H9 (cell line): ENCODE measurements at regions not wholly inside any gene's neighbourhood (a gene's known extent, or its start where the extent isn't known, plus 50 kb on each side); places are given as distances from the start of the nearest gene placed in this dataset.
A peak's percentile ranks its signal among the peaks of the same experiment; 100 is the strongest.

Source experiments
- DNase-seq: peaks from one replicate; pipeline ENCODE4 v3.0.0-alpha.2; 2017
- H2AFZ ChIP-seq: one replicate; pipeline ENCODE4 v1.6.1; 2013; ENCODE audit warnings: mild to moderate bottlenecking, low read length, control low read depth, moderate library complexity
- H2AK5ac ChIP-seq: 2 replicates; pipeline ENCODE4 v1.6.1; 2013; ENCODE audit warnings: low read length, control low read depth, mixed read lengths; ENCODE audit not compliant: insufficient read length
- H2BK120ac ChIP-seq: one replicate; pipeline ENCODE4 v1.6.1; 2013; ENCODE audit warnings: low read depth, mild to moderate bottlenecking, low read length, control low read depth, inconsistent platforms; ENCODE audit not compliant: poor library complexity, severe bottlenecking
- H2BK12ac ChIP-seq: 2 replicates; pipeline ENCODE4 v1.6.1; 2013; ENCODE audit warnings: low read length, control low read depth, mixed read lengths, low read depth; ENCODE audit not compliant: insufficient read length
- H2BK15ac ChIP-seq: 2 replicates; pipeline ENCODE4 v1.6.1; 2013; ENCODE audit warnings: low read depth, low read length, control low read depth
- H2BK20ac ChIP-seq: one replicate; pipeline ENCODE4 v1.6.1; 2013; ENCODE audit warnings: low read depth, mild to moderate bottlenecking, low read length, control low read depth, inconsistent platforms; ENCODE audit not compliant: poor library complexity, severe bottlenecking
- H2BK5ac ChIP-seq: 2 replicates; pipeline ENCODE4 v1.6.1; 2013; ENCODE audit warnings: low read length, control low read depth, mixed read lengths; ENCODE audit not compliant: insufficient read length
- H3K14ac ChIP-seq: 2 replicates; pipeline ENCODE4 v1.6.1; 2013; ENCODE audit warnings: low read length, control low read depth; ENCODE audit not compliant: insufficient read depth
- H3K18ac ChIP-seq: 2 replicates; pipeline ENCODE4 v1.6.1; 2013; ENCODE audit warnings: low read depth, mild to moderate bottlenecking, mixed read lengths, low read length, control low read depth; ENCODE audit not compliant: insufficient read length
- H3K23ac ChIP-seq: 2 replicates; pipeline ENCODE4 v1.6.1; 2013; ENCODE audit warnings: low read length, control low read depth, mixed read lengths, low read depth; ENCODE audit not compliant: insufficient read length
- H3K23me2 ChIP-seq: 2 replicates; pipeline ENCODE4 v1.6.1; 2013; ENCODE audit warnings: low read depth, mild to moderate bottlenecking, mixed read lengths, low read length, control low read depth; ENCODE audit not compliant: insufficient read length, poor library complexity, severe bottlenecking
- H3K27ac ChIP-seq: 2 replicates; pipeline ENCODE4 v1.5.1; 2013; ENCODE audit warnings: low read length, control low read depth, mixed read lengths, low read depth; ENCODE audit not compliant: insufficient read length
- H3K27me3 ChIP-seq: 2 replicates; pipeline ENCODE4 v1.6.1; 2013; ENCODE audit warnings: low read length, control low read depth, inconsistent platforms; ENCODE audit not compliant: insufficient read depth
- H3K4ac ChIP-seq: 2 replicates; pipeline ENCODE4 v1.6.1; 2013; ENCODE audit warnings: low read depth, mild to moderate bottlenecking, control low read depth, inconsistent platforms, low read length, moderate library complexity
- H3K4me1 ChIP-seq: 2 replicates; pipeline ENCODE4 v1.6.1; 2013; ENCODE audit warnings: low read length, control low read depth, inconsistent platforms; ENCODE audit not compliant: insufficient read depth
- H3K4me2 ChIP-seq: 2 replicates; pipeline ENCODE4 v1.6.1; 2013; ENCODE audit warnings: low read length, control low read depth, mixed read lengths; ENCODE audit not compliant: insufficient read length, insufficient read depth
- H3K56ac ChIP-seq: 2 replicates; pipeline ENCODE4 v1.6.1; 2013; ENCODE audit warnings: low read depth, mild to moderate bottlenecking, mixed read lengths, low read length, control low read depth; ENCODE audit not compliant: insufficient read length
- H3K79me1 ChIP-seq: 2 replicates; pipeline ENCODE4 v1.6.1; 2013; ENCODE audit warnings: low read depth, mild to moderate bottlenecking, moderate library complexity, low read length, control low read depth, inconsistent platforms; ENCODE audit not compliant: insufficient read depth, poor library complexity, severe bottlenecking
- H3K79me2 ChIP-seq: 2 replicates; pipeline ENCODE4 v1.6.1; 2013; ENCODE audit warnings: low read length, control low read depth, inconsistent platforms; ENCODE audit not compliant: insufficient read depth
- H3K9ac ChIP-seq: 2 replicates; pipeline ENCODE4 v1.6.1; 2013; ENCODE audit warnings: low read length, control low read depth, mixed read lengths; ENCODE audit not compliant: insufficient read length; ENCODE audit errors: extremely low read depth
- H3K9me3 ChIP-seq: one replicate; pipeline ENCODE4 v1.6.1; 2013; ENCODE audit warnings: low read depth, low read length, inconsistent platforms; ENCODE audit not compliant: control insufficient read depth
- H3T11ph ChIP-seq: one replicate; pipeline ENCODE4 v1.6.1; 2013; ENCODE audit warnings: mild to moderate bottlenecking, low read length, control low read depth, inconsistent platforms
- H4K20me1 ChIP-seq: one replicate; pipeline ENCODE4 v1.6.1; 2013; ENCODE audit not compliant: control insufficient read depth, insufficient read length, insufficient read depth
- H4K5ac ChIP-seq: 2 replicates; pipeline ENCODE4 v1.6.1; 2013; ENCODE audit warnings: low read depth, mild to moderate bottlenecking, mixed read lengths, low read length, control low read depth; ENCODE audit not compliant: insufficient read length
- H4K8ac ChIP-seq: replicated peaks from 2 replicates; pipeline ENCODE4 v1.6.1; 2013; ENCODE audit warnings: low read length, control low read depth, mixed read lengths, low read depth; ENCODE audit not compliant: insufficient read length
- H4K91ac ChIP-seq: 2 replicates; pipeline ENCODE4 v1.6.1; 2013; ENCODE audit warnings: low read depth, mild to moderate bottlenecking, moderate library complexity, mixed read lengths, low read length, control low read depth; ENCODE audit not compliant: insufficient read length
- H3K27ac Mint-ChIP-seq, 3 experiments: 2 replicates in 2 of 3; 3 replicates in 1 of 3; pipeline ENCODE4 v1.8.0; 2020 to 2021; ENCODE audit warnings: mixed read lengths in 3 of 3, mild to moderate bottlenecking in 1 of 3, moderate library complexity in 1 of 3
- H3K27me3 Mint-ChIP-seq: 2 replicates; pipeline ENCODE4 v1.8.0; 2021; ENCODE audit warnings: low read depth, mild to moderate bottlenecking, moderate library complexity, mixed read lengths
- H3K36me3 Mint-ChIP-seq, 3 experiments: 2 replicates in 2 of 3; 3 replicates in 1 of 3; pipeline ENCODE4 v1.8.0; 2020 to 2021; ENCODE audit warnings: low read depth in 3 of 3, mixed read lengths in 3 of 3; ENCODE audit not compliant: insufficient read depth in 1 of 3
- H3K4me1 Mint-ChIP-seq, 2 experiments: 2 replicates each; pipeline ENCODE4 v1.8.0; 2020; ENCODE audit warnings: mixed read lengths in 2 of 2
- H3K4me3 Mint-ChIP-seq, 2 experiments: 2 replicates in 1 of 2; 3 replicates in 1 of 2; pipeline ENCODE4 v1.8.0; 2020 to 2021; ENCODE audit warnings: mild to moderate bottlenecking in 2 of 2, mixed read lengths in 2 of 2, moderate library complexity in 1 of 2
- H3K9me3 Mint-ChIP-seq, 2 experiments: 2 replicates in 1 of 2; 3 replicates in 1 of 2; pipeline ENCODE4 v1.8.0; 2020; ENCODE audit warnings: mild to moderate bottlenecking in 2 of 2, mixed read lengths in 2 of 2, moderate library complexity in 1 of 2
- CTCF ChIP-seq: fragments of 200-600 bp; sonication (generic); conservative IDR thresholded peaks from 3 replicates; pipeline ENCODE4 v1.8.0; 2021; ENCODE audit warnings: antibody characterized with exemption, mild to moderate bottlenecking

GRCh38 chr9:22582221-22582620 is 135.6 kb downstream of the DMRTA1 start:
- Histone ChIP-seq H2BK5ac (no peak overlapping the region), H2BK12ac (no peak overlapping the region), H3K4ac (no peak overlapping the region), H3T11ph (no peak overlapping the region), H2BK20ac (no peak overlapping the region), H3K27ac (no peak overlapping the region), H3K18ac (no peak overlapping the region), H2BK15ac (no peak overlapping the region), H4K91ac (no peak overlapping the region), H3K9ac (no peak overlapping the region), H4K8ac (no peak overlapping the region), H3K27me3 (no peaks in the 10 kb centered on the region), H3K4me1 (no peaks in the 10 kb centered on the region), H3K14ac (no peak overlapping the region), H3K4me2 (no peak overlapping the region), H3K23me2 (no peaks in the 10 kb centered on the region), H2AK5ac (no peak overlapping the region), H2BK120ac (no peak overlapping the region), H4K20me1 (no peaks in the 10 kb centered on the region), H3K9me3 (no peaks in the 10 kb centered on the region), H4K5ac (no peak overlapping the region), H3K56ac (no peak overlapping the region), H3K79me1 (no peaks in the 10 kb centered on the region), H2AFZ (no peak overlapping the region), H3K79me2 (no peaks in the 10 kb centered on the region), H3K23ac (no peak overlapping the region)
- Mint-ChIP-seq H3K4me1 (peaks cover 3 to 4% of the 10 kb centered on the region in 2 experiments; a peak in 2 of 4 replicates), H3K9me3 (peaks cover 0 to 10% of the 10 kb centered on the region in 2 experiments; a peak in 2 of 5 replicates), H3K36me3 (peaks cover 0 to 22% (median 0%) of the 10 kb centered on the region in 3 experiments; a peak in 4 of 7 replicates), H3K27ac (peak overlapping the region in 2 of 3 experiments; percentile 45 to 66; a peak in 1 of 7 replicates), H3K27me3 (no peaks in the 10 kb centered on the region), H3K4me3 (no peak overlapping the region)
- TF ChIP-seq CTCF = no peak
- no peak for DNase-seq
